Glomerular endothelial cell (primary cell): ENCODE measurements at regions not wholly inside any gene's neighbourhood (a gene's known extent, or its start where the extent isn't known, plus 50 kb on each side); places are given as distances from the start of the nearest gene placed in this dataset.
"Not testable (repeated sequence)": the region's sequence is repeated elsewhere in the genome, so short reads cannot be mapped to it uniquely, and the experiment has no call there.

Source experiments
- DNase-seq: peaks from one replicate; pipeline ENCODE4 v3.0.0-alpha.2; 2011; ENCODE audit warnings: low read depth, low spot score; ENCODE audit errors: extremely low read depth

GRCh38 chr1:222470252-222470805 is 77.6 kb downstream of the HHIPL2 start:
- not testable (repeated sequence) for DNase-seq

- no peak for DNase-seq
Observed at GRCh38 chr1:222466150-222466865, 81.6 kb downstream of the HHIPL2 start.

- DNase-seq = peak; percentile 54
Observed at GRCh38 chr1:222465211-222466041, 82.5 kb downstream of the HHIPL2 start.

- peak; percentile 58 for DNase-seq
Observed at GRCh38 chr1:222464841-222465210, 83.1 kb downstream of the HHIPL2 start.

- no peak for DNase-seq
Observed at GRCh38 chr1:222463059-222463730, 84.7 kb downstream of the HHIPL2 start.

GRCh38 chr1:222462601-222463000 is 85.3 kb downstream of the HHIPL2 start:
- DNase-seq = no peak

- DNase-seq = no peak
Observed at GRCh38 chr1:222461941-222462340, 86.0 kb downstream of the HHIPL2 start.

GRCh38 chr1:222459652-222460051 is 88.3 kb downstream of the HHIPL2 start:
- no peak for DNase-seq

GRCh38 chr1:222457513-222457912 is 90.4 kb downstream of the HHIPL2 start:
- no peak for DNase-seq

GRCh38 chr1:222457084-222457483 is 90.8 kb downstream of the HHIPL2 start:
- DNase-seq = no peak

- DNase-seq = peak; percentile 48
Observed at GRCh38 chr1:222455188-222455879, 92.6 kb downstream of the HHIPL2 start.

- no peak for DNase-seq
Observed at GRCh38 chr1:222454782-222455181, 93.1 kb downstream of the HHIPL2 start.

- DNase-seq = no peak
Observed at GRCh38 chr1:222454186-222454585, 93.7 kb downstream of the HHIPL2 start.

GRCh38 chr1:222452031-222452430 is 95.9 kb downstream of the HHIPL2 start:
- no peak for DNase-seq

GRCh38 chr1:222443566-222443965 is 104.3 kb downstream of the HHIPL2 start:
- DNase-seq = no peak

- no peak for DNase-seq
Observed at GRCh38 chr1:222441066-222441465, 106.8 kb downstream of the HHIPL2 start.

GRCh38 chr1:222424826-222425225 is 123.1 kb downstream of the HHIPL2 start:
- no peak for DNase-seq

GRCh38 chr1:222421380-222421779 is 126.5 kb downstream of the HHIPL2 start:
- no peak for DNase-seq

GRCh38 chr1:222420633-222421032 is 127.3 kb downstream of the HHIPL2 start:
- DNase-seq = no peak

- no peak for DNase-seq
Observed at GRCh38 chr1:222418654-222419053, 129.2 kb downstream of the HHIPL2 start.

- DNase-seq = no peak
Observed at GRCh38 chr1:222417264-222417663, 130.6 kb downstream of the HHIPL2 start.
